ENCODE measurements at regions not wholly inside any gene's neighbourhood (a gene's known extent, or its start where the extent isn't known, plus 50 kb on each side); places are given as distances from the start of the nearest gene placed in this dataset.
"Not testable (repeated sequence)": the region's sequence is repeated elsewhere in the genome, so short reads cannot be mapped to it uniquely, and the experiment has no call there.

DNA sequence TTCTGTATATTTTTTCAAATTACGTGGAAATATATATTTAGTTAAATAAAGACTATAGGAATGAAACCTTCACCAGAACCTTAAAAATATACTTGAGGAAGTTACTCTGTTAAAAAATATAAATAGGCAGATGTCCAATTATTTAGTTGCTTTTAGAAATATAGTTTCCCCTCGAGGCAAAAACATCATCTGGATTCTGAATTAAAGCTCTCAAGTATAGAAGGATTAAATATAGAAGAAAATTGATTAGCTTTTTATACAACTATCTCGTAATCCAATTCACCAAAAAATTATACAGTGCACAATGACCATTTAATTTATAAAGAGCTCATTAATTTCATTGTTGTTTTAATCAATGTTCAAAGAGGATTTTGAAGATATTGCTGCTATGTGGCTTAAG is 601.4 kb downstream of the GABRG2 start:
- no peaks in the 10 kb centered on the region for H3K36me3 ChIP-seq (ENCODE audit: control insufficient read depth, insufficient read depth, low read length)
- no peak for DNase-seq (ENCODE audit: low read depth)
- no peaks in the 10 kb centered on the region for H3K27me3 ChIP-seq (ENCODE audit: control insufficient read depth, insufficient read depth, low read length)
- H3K4me3 ChIP-seq (ENCODE audit: low read depth, low read length), result no peak overlapping the region
- TF ChIP-seq, protein P1, sequence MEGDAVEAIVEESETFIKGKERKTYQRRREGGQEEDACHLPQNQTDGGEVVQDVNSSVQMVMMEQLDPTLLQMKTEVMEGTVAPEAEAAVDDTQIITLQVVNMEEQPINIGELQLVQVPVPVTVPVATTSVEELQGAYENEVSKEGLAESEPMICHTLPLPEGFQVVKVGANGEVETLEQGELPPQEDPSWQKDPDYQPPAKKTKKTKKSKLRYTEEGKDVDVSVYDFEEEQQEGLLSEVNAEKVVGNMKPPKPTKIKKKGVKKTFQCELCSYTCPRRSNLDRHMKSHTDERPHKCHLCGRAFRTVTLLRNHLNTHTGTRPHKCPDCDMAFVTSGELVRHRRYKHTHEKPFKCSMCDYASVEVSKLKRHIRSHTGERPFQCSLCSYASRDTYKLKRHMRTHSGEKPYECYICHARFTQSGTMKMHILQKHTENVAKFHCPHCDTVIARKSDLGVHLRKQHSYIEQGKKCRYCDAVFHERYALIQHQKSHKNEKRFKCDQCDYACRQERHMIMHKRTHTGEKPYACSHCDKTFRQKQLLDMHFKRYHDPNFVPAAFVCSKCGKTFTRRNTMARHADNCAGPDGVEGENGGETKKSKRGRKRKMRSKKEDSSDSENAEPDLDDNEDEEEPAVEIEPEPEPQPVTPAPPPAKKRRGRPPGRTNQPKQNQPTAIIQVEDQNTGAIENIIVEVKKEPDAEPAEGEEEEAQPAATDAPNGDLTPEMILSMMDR (IDR thresholded peaks at IDR 0.05; ENCODE audit: insufficient read depth, low read length, poor library complexity, severe bottlenecking), result no peak

DNA sequence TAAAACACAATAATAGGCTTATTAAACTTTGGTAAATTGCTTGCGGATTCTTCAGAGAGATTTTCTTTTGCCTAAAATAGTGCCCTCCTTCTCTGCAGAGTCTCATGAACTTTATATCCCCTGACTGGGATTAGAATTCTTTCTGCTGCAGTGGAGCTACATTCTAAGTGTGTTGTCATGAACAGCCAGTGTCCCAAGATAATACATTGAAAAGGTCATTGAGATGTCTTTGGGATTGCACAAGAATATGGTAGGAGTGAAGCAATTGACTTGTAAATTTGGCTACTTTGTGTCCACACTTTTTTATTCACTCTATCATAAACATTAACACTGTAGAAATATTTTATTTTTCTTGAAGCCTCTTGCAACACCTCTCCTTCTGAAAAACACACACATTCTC is 604.5 kb downstream of the GABRG2 start:
- TF ChIP-seq, protein P1 (IDR thresholded peaks at IDR 0.05; ENCODE audit: insufficient read depth, low read length, poor library complexity, severe bottlenecking), result no peak
- no peak for DNase-seq (ENCODE audit: low read depth)
- no peaks in the 10 kb centered on the region for H3K36me3 ChIP-seq (ENCODE audit: control insufficient read depth, insufficient read depth, low read length)
- no peak overlapping the region for H3K4me3 ChIP-seq (ENCODE audit: low read depth, low read length)
- H3K27me3 ChIP-seq (ENCODE audit: control insufficient read depth, insufficient read depth, low read length), result no peaks in the 10 kb centered on the region

- no peak for DNase-seq (ENCODE audit: low read depth)
- H3K36me3 ChIP-seq (ENCODE audit: control insufficient read depth, insufficient read depth, low read length), result no peaks in the 10 kb centered on the region
- H3K27me3 ChIP-seq (ENCODE audit: control insufficient read depth, insufficient read depth, low read length), result no peaks in the 10 kb centered on the region
- TF ChIP-seq, protein P1 (IDR thresholded peaks at IDR 0.05; ENCODE audit: insufficient read depth, low read length, poor library complexity, severe bottlenecking), result no peak
- no peak overlapping the region for H3K4me3 ChIP-seq (ENCODE audit: low read depth, low read length)
Observed at GRCh38 chr5:162683284-162683683, 615.7 kb downstream of the GABRG2 start.

DNA sequence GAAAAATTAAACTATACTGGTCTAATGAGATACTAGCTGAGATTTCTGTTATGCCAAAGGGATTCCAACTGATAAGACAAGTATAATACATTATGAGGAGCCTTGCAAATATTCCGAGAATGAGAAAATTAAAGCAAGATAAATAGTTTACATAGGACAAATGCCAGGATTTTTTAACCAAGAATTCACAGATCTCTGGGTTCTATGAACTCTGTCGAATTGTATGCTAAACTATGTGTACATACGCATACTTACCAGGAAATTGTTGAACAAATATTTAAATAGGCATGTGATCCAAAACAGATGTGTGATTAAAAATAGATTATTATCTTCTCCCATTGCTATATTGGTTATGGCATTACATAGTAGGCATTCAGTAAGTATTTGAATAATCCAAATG is 616.6 kb downstream of the GABRG2 start:
- no peak for DNase-seq (ENCODE audit: low read depth)
- Histone ChIP-seq H3K4me3 (ENCODE audit: low read depth, low read length) (no peak overlapping the region), H3K27me3 (ENCODE audit: control insufficient read depth, insufficient read depth, low read length) (no peaks in the 10 kb centered on the region), H3K36me3 (ENCODE audit: control insufficient read depth, insufficient read depth, low read length) (no peaks in the 10 kb centered on the region)
- TF ChIP-seq, protein P1 (IDR thresholded peaks at IDR 0.05; ENCODE audit: insufficient read depth, low read length, poor library complexity, severe bottlenecking), result no peak

DNA sequence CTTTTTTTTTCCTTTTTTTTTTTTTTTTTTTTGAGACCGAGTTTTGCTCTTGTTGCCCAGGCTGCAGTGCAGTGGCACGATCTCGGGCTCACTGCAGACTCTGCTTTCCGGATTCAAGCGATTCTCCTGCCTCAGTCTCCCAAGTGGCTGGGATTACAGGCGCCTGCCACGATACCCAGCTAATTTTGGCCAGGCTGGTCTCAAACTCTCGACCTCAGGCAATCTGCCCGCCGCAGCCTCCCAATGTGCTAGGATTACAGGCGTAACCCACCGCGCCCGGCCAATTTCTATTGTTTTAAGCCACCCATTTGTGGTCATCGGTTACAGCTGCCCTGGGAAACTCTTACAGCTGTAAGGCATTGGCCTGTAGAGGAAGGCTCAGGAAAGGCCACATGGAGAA is 617.7 kb downstream of the GABRG2 start:
- TF ChIP-seq, protein P1 (IDR thresholded peaks at IDR 0.05; ENCODE audit: insufficient read depth, low read length, poor library complexity, severe bottlenecking), result no peak
- Histone ChIP-seq H3K36me3 (ENCODE audit: control insufficient read depth, insufficient read depth, low read length) (no peaks in the 10 kb centered on the region), H3K27me3 (ENCODE audit: control insufficient read depth, insufficient read depth, low read length) (no peaks in the 10 kb centered on the region), H3K4me3 (ENCODE audit: low read depth, low read length) (no peak overlapping the region)
- DNase-seq (ENCODE audit: low read depth), result no peak

DNA sequence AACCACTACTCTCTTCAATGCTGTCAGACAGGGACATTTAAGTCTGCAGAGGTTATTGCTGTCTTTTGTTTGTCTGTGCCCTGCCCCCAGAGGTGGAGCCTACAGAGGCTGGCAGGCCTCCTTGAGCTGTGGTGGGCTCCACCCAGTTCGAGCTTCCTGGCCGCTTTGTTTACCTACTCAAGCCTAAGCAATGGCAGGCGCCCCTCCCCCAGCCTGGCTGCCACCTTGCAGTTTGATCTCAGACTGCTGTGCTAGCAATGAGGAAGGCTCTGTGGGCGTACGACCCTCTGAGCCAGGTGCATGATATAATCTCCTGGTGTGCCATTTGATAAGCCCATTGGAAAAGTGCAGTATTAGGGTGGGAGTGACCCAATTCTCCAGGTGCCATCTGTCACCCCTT is 628.7 kb downstream of the GABRG2 start:
- H3K36me3 ChIP-seq (ENCODE audit: control insufficient read depth, insufficient read depth, low read length); H3K27me3 ChIP-seq (ENCODE audit: control insufficient read depth, insufficient read depth, low read length); DNase-seq (ENCODE audit: low read depth); H3K4me3 ChIP-seq (ENCODE audit: low read depth, low read length): not testable (repeated sequence)
